Neural crest cell (in vitro differentiated cells): ENCODE measurements at regions not wholly inside any gene's neighbourhood (a gene's known extent, or its start where the extent isn't known, plus 50 kb on each side); places are given as distances from the start of the nearest gene placed in this dataset.

Experiments used
- DNase-seq: peaks from one replicate; pipeline ENCODE4 v3.0.0; 2021; ENCODE audit warnings: low read depth, mixed read lengths, low spot score
- H3K27ac Mint-ChIP-seq: one replicate; pipeline ENCODE4 v1.8.0; 2021; ENCODE audit warnings: mild to moderate bottlenecking, mixed read lengths; ENCODE audit not compliant: unreplicated experiment
- H3K27me3 Mint-ChIP-seq: 2 replicates; pipeline ENCODE4 v1.8.0; 2021; ENCODE audit warnings: low read depth, mild to moderate bottlenecking, mixed read lengths
- H3K36me3 Mint-ChIP-seq: 2 replicates; pipeline ENCODE4 v1.8.0; 2021; ENCODE audit warnings: low read depth, mild to moderate bottlenecking, mixed read lengths
- H3K4me1 Mint-ChIP-seq: 2 replicates; pipeline ENCODE4 v1.8.0; 2021; ENCODE audit warnings: mixed read lengths
- H3K4me3 Mint-ChIP-seq: one replicate; pipeline ENCODE4 v1.8.0; 2021; ENCODE audit warnings: mild to moderate bottlenecking, mixed read lengths
- H3K9me3 Mint-ChIP-seq: 2 replicates; pipeline ENCODE4 v1.8.0; 2021; ENCODE audit warnings: mixed read lengths
- TF ChIP-seq, protein P1 (sequence below): fragments of 200-600 bp; sonication (generic); conservative IDR thresholded peaks from 2 replicates; pipeline ENCODE4 v1.5.0; 2021; ENCODE audit warnings: antibody characterized with exemption, mild to moderate bottlenecking

DNA sequence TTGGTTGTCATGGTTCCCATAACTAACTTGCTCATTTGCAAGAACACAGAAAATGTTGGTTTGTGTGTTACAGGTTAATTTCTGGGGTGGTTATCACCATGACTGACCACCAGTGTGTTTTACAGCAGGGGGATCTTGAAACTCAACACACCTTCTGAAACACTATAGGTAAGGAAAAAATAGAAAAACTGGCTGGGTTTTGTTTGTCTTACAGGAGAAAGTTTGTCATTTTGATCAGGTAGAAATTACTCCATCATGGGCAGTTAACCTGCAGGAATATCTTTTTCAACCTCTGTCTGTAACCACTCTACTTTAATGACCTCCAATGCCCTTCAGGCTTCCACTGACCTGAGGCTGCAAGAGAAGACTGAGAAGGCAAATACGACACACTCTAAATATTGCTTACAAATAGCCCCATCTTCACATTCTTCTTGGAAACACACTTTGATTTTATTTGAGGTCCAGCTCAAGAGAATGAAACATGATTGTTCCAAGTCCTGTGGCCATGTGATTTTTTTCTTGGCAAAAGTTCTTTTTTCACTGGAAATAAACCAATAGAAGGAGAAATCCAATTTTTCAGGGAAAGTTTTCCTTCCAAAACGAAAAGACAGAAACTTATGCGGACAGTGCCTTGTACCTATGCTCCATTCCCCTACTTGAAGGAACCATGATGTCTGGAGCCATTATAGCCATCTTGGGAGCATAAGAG lies 428.7 kb upstream of the SALL1 start:
- H3K4me3 Mint-ChIP-seq, result no peak overlapping the region
- no peaks in the 10 kb centered on the region for H3K36me3 Mint-ChIP-seq
- no peaks in the 10 kb centered on the region for H3K27me3 Mint-ChIP-seq
- H3K4me1 Mint-ChIP-seq, result peaks cover 29% of the 10 kb centered on the region
- no peak overlapping the region for H3K27ac Mint-ChIP-seq
- TF ChIP-seq, protein P1, sequence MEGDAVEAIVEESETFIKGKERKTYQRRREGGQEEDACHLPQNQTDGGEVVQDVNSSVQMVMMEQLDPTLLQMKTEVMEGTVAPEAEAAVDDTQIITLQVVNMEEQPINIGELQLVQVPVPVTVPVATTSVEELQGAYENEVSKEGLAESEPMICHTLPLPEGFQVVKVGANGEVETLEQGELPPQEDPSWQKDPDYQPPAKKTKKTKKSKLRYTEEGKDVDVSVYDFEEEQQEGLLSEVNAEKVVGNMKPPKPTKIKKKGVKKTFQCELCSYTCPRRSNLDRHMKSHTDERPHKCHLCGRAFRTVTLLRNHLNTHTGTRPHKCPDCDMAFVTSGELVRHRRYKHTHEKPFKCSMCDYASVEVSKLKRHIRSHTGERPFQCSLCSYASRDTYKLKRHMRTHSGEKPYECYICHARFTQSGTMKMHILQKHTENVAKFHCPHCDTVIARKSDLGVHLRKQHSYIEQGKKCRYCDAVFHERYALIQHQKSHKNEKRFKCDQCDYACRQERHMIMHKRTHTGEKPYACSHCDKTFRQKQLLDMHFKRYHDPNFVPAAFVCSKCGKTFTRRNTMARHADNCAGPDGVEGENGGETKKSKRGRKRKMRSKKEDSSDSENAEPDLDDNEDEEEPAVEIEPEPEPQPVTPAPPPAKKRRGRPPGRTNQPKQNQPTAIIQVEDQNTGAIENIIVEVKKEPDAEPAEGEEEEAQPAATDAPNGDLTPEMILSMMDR, result no peak
- no peaks in the 10 kb centered on the region for H3K9me3 Mint-ChIP-seq
- DNase-seq, result no peak

DNA sequence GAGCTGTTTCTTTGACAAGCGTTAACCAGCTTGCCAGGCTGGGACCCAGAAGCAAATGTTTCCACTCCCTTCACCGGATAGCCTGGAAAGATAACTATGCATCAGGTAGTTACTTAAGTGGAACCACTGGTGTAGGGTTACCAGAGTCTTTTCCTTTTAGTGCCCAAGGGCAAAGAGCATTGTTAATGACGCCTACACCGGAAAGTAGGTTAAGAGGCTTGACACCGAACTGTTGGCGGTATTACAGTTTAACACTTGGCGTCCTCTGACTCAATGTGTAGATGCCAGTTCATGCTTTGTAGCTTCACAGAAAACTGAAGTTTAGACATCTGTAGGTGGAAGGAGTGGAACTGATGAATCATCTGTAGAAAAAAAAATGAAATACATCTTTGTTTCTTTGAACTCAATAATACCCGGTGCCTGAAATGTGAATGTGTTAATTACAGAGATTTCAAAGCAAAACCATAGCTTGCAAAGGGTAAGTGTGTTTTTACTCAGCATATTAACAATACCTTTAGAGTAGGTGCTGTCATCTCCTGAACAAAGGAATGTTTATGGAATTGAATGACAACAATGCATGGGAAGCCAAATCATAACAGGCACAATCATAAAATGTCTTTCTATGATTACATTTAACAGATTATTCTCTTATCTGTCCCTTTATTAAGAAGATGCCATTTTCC lies 426.7 kb upstream of the SALL1 start:
- no peaks in the 10 kb centered on the region for H3K36me3 Mint-ChIP-seq
- no peak for DNase-seq
- TF ChIP-seq, protein P1, result no peak
- peaks cover 28% of the 10 kb centered on the region for H3K4me1 Mint-ChIP-seq
- H3K9me3 Mint-ChIP-seq, result no peaks in the 10 kb centered on the region
- peak overlapping the region; percentile 9 for H3K27ac Mint-ChIP-seq
- no peak overlapping the region for H3K4me3 Mint-ChIP-seq
- peaks cover 2% of the 10 kb centered on the region for H3K27me3 Mint-ChIP-seq

DNA sequence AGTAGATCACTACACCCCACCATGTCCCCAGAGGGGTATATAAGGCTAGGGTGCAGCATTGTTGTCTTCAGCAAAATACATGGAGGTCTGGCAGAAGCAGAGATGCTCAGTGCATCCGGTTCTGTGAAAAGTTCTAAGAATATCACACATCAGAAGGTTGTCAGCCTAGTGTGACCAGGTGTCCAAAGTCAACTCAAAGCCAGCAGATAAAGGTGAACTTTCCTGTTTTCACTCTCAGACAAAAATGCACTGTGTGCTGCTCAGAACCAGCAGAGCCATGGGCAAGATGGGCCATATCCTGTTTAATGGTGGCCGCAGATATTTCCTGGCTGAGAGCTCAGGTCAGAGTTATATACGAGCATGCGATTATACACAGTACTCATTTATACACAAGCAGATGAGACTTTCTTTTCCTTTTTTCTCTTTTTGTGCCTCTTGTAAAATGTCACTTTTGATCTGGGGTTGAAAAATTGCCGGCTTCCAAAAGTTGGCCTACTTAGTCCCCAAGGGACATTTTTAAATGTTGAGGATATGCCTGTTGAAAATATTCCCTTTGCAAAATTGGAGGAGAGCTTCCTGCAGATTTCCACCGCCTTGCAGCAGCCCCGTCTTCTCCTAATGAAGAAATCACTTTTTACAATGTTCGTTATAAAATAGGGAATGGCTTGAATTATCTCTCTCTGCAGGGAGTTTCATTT lies 425.6 kb upstream of the SALL1 start:
- no peak overlapping the region for H3K27ac Mint-ChIP-seq
- TF ChIP-seq, protein P1, result no peak
- H3K9me3 Mint-ChIP-seq, result no peaks in the 10 kb centered on the region
- H3K4me1 Mint-ChIP-seq, result peaks cover 27% of the 10 kb centered on the region
- peaks cover 2% of the 10 kb centered on the region for H3K27me3 Mint-ChIP-seq
- H3K36me3 Mint-ChIP-seq, result no peaks in the 10 kb centered on the region
- DNase-seq, result no peak
- no peak overlapping the region for H3K4me3 Mint-ChIP-seq

DNA sequence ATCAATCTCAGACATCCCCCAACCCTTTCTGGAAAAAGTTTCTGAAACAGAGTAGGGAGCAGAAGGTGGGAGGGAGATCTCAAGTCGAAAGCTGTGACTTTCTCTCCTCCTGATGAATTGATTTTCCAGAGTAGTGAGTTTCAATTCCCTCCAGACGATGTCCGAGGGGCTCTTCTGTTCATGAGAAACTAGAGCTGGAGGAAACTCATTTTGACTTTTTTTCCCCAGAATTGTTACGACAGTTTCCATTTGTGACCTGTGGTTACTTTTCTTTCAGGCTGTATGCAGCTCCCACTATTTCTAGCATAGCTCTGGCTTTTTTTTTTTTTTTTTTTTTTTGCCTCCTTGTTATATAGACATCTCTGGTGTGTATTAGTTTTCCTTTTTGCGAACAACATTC lies 422.1 kb upstream of the SALL1 start:
- no peak overlapping the region for H3K27ac Mint-ChIP-seq
- TF ChIP-seq, protein P1, result no peak
- H3K4me3 Mint-ChIP-seq, result no peak overlapping the region
- no peaks in the 10 kb centered on the region for H3K36me3 Mint-ChIP-seq
- H3K4me1 Mint-ChIP-seq, result peaks cover 20% of the 10 kb centered on the region
- peaks cover 2% of the 10 kb centered on the region for H3K27me3 Mint-ChIP-seq
- no peaks in the 10 kb centered on the region for H3K9me3 Mint-ChIP-seq
- no peak for DNase-seq

DNA sequence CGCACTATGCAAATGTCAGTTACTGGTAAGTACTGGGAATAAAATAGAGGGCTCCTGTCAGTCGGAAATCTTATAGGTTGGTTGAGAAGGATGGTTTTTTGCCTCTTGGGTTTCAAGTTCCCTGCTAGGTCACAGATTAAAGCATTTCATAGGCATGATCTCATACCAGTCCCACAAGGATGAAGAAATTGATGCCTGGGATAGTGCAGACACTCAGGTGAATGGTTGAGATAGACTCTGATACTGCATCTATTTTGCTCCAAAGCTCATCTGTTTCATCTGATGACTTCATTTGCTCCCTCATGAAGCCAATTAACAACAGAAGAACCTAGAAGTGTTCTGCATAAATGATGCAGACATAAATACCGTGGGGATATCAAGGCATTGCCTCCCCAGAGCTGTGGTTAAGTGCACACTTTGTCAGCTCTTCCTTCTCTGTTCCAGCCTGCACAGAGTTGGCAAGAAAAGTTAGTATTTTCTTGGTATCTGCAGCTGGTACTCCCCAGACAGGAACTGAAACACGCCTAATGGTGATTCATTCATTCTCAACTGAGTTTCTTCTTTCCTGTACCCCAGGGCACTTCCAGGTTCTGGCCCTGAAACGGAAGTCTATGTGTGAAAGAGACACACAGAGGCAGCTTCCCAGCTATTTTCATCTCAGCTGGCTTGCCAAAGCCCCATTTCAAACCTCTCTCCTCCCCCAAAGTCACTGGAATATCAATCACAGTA lies 418.3 kb upstream of the SALL1 start:
- no peak overlapping the region for H3K27ac Mint-ChIP-seq
- H3K27me3 Mint-ChIP-seq, result peaks cover 2% of the 10 kb centered on the region
- H3K4me3 Mint-ChIP-seq, result no peak overlapping the region
- TF ChIP-seq, protein P1, result no peak
- DNase-seq, result no peak
- peaks cover 6% of the 10 kb centered on the region for H3K4me1 Mint-ChIP-seq
- peaks cover 7% of the 10 kb centered on the region for H3K9me3 Mint-ChIP-seq
- H3K36me3 Mint-ChIP-seq, result peaks cover 4% of the 10 kb centered on the region
